HepG2 (cell line): ENCODE measurements at regions not wholly inside any gene's neighbourhood (a gene's known extent, or its start where the extent isn't known, plus 50 kb on each side); places are given as distances from the start of the nearest gene placed in this dataset.
"Not testable (repeated sequence)": the region's sequence is repeated elsewhere in the genome, so short reads cannot be mapped to it uniquely, and the experiment has no call there.

Source experiments
- ATAC-seq: fragments of 200-7000 bp; cut with Tn5 transposase; 3 replicates; pipeline ENCODE4 v1.9.1; 2020; ENCODE audit warnings: mild to moderate bottlenecking, moderate library complexity
- BruUV-seq: library from RNA; stranded (reverse); fragments of 400-500 nt; replicated peaks from 2 replicates; lab custom pipeline; 2021; lab: Mats Ljungman, UMichigan
- CTCF ChIA-PET: fragments of 300-600 bp; formaldehyde crosslinking; extraction: SDS; loops from one replicate; lab custom pipeline; 2021; ENCODE audit warnings: low total read pairs, inconsistent platforms, low intra/inter-chr PET ratio; lab: Yijun Ruan, JAX
- POLR2A ChIA-PET: fragments of 350-600 bp; sonication (Branson Sonifier 250); formaldehyde crosslinking; loops from one replicate; lab custom pipeline; 2020; ENCODE audit warnings: antibody characterized with exemption, inconsistent platforms; lab: Yijun Ruan, JAX
- DNase-seq: peaks from one replicate; pipeline ENCODE4 v3.0.0-alpha.2; 2015; ENCODE audit warnings: low spot score
- FAIRE-seq: peaks from 3 replicates; lab custom pipeline; 2011; peaks lifted over from hg19 to GRCh38; lab: Jason Lieb, UNC
- H2AFZ ChIP-seq: one replicate; pipeline ENCODE4 v1.6.1; 2011; ENCODE audit warnings: low read length, inconsistent platforms
- H3K27ac ChIP-seq: fragments of 300-600 bp; 3 replicates; pipeline ENCODE4 v1.8.0; 2011; ENCODE audit warnings: mixed run types, mild to moderate bottlenecking, mixed read lengths, low read length, inconsistent platforms; ENCODE audit not compliant: insufficient read depth; ENCODE audit errors: extremely low read length
- H3K27me3 ChIP-seq, 2 experiments: fragments of 200-600 bp in 1 of 2; 2 replicates in 1 of 2; 3 replicates in 1 of 2; pipeline versions ENCODE4 v1.6.0 to v1.8.0; 2011; ENCODE audit warnings: low read length in 2 of 2, mild to moderate bottlenecking in 2 of 2, moderate library complexity in 2 of 2, inconsistent platforms in 1 of 2; ENCODE audit not compliant: insufficient read depth in 2 of 2, control insufficient read depth in 1 of 2
- H3K36me3 ChIP-seq, 2 experiments: fragments of 200-600 bp in 1 of 2; replicated peaks in 1 of 2; 2 replicates in 1 of 2; 3 replicates in 1 of 2; pipeline versions ENCODE4 v1.5.1 to v1.8.0; 2011; ENCODE audit warnings: low read length in 2 of 2, inconsistent platforms in 1 of 2; ENCODE audit not compliant: insufficient read depth in 2 of 2, control insufficient read depth in 1 of 2
- H3K4me1 ChIP-seq: 2 replicates; pipeline ENCODE4 v1.5.1; 2012; ENCODE audit warnings: low read length, inconsistent platforms; ENCODE audit not compliant: insufficient read depth
- H3K4me2 ChIP-seq: 2 replicates; pipeline ENCODE4 v1.6.0; 2011; ENCODE audit warnings: low read depth, low read length, inconsistent platforms
- H3K4me3 ChIP-seq, 3 experiments: fragments of 200-600 bp in 1 of 3; sonication (generic), shearing (Covaris generic) in 1 of 3; replicated peaks in 1 of 3; 2 replicates each; pipeline ENCODE4 v1.5.1; 2011 to 2016; ENCODE audit warnings: low read length in 3 of 3, inconsistent platforms in 2 of 3, low read depth in 2 of 3, mild to moderate bottlenecking in 2 of 3, control low read depth in 1 of 3, mixed read lengths in 1 of 3; ENCODE audit not compliant: insufficient read depth in 1 of 3
- H3K79me2 ChIP-seq: one replicate; pipeline ENCODE4 v1.6.1; 2011; ENCODE audit warnings: low read length, inconsistent platforms; ENCODE audit not compliant: insufficient read depth
- H3K9ac ChIP-seq: 2 replicates; pipeline ENCODE4 v1.6.0; 2011; ENCODE audit warnings: mild to moderate bottlenecking, low read depth, low read length, inconsistent platforms; ENCODE audit not compliant: insufficient read depth
- H3K9me3 ChIP-seq: 2 replicates; pipeline ENCODE4 v1.5.1; 2012; ENCODE audit warnings: mild to moderate bottlenecking, low read length
- H4K20me1 ChIP-seq: 2 replicates; pipeline ENCODE4 v1.6.0; 2011; ENCODE audit warnings: inconsistent platforms, mild to moderate bottlenecking, low read length, moderate library complexity; ENCODE audit not compliant: insufficient read depth
- HOXA3 ChIP-seq: sonication (generic); formaldehyde crosslinking; IDR thresholded peaks from 2 replicates; pipeline ENCODE4 v1.5.0; 2020; ENCODE audit warnings: missing genetic modification reagents
- HOXA7 ChIP-seq: sonication (generic); formaldehyde crosslinking; IDR thresholded peaks from 2 replicates; pipeline ENCODE4 v1.8.1; 2022; ENCODE audit warnings: mild to moderate bottlenecking, missing genetic modification reagents, moderate library complexity
- ONECUT2 ChIP-seq: sonication (generic); formaldehyde crosslinking; IDR thresholded peaks from 2 replicates; pipeline ENCODE4 v1.4.0; 2020; ENCODE audit warnings: missing genetic modification reagents
- SIN3B ChIP-seq: fragments of 150-350 bp; IDR thresholded peaks from 2 replicates; pipeline ENCODE4 v1.6.1; 2014; ENCODE audit warnings: low read length
- THAP11 ChIP-seq: IDR thresholded peaks from 2 replicates; pipeline ENCODE4 v1.6.1; 2016; ENCODE audit warnings: missing biosample characterization, missing genetic modification reagents
- ZNF547 ChIP-seq: sonication (generic); formaldehyde crosslinking; IDR thresholded peaks from 2 replicates; pipeline ENCODE4 v1.5.1; 2020; ENCODE audit warnings: mild to moderate bottlenecking, missing genetic modification reagents
- WGBS: methylation state at CpG from one replicate; pipeline ENCODE4 v1.1.6; 2017; ENCODE audit warnings: low lambda C conversion rate; 5-methylcytosine and 5-hydroxymethylcytosine counted together
- in situ Hi-C: cut with HindIII; loops from 2 replicates; pipeline ENCODE4 v1.10.0; 2017; ENCODE audit warnings: low pct_unique_long_range_greater_than_20kb; ENCODE audit not compliant: extremely low pct_ligation_motif_present
- intact Hi-C: fragments of 100-400 bp; cut with micrococcal nuclease; formaldehyde crosslinking; loops from one replicate; pipeline ENCODE4 v1.10.0; 2022; ENCODE audit not compliant: unreplicated experiment

DNA sequence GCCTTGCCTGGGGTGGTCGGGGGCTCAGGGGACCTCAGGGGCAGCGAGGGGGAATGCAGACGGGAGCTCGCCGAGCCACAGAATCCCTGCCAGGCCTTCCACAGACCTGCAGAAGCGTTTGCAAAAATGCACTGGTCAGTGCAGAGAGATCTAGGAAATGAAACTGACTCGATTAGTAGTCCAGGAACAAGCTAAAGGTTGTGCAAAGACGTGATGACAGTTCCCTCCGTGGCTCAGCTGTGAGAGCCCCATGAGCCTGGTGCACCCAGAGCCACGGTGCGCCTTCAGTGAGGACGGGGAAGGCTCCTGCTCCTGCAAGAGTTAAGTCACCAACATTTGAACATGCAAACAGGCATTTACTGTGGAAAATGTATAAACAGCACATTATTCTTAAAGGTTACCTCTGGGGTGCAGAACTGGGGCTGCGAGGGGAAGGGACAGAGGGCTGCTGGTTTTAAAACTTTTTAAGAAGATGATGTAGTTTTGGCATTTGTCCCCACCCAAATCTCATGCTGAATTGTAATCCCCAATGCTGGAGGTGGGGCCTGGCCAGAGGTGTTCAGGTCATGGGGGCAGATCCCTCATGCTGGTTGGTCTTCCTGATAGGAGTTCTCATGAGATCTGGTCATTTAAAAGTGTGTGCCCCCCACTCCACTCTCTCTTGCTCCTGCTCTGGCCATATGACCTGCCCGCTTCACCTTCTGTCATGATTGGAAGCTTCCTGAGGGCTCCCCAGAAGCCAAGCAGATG, 147.3 kb downstream of the DLL1 start:
- peaks cover 11% of the 10 kb centered on the region for H3K4me1 ChIP-seq
- H4K20me1 ChIP-seq = no peaks in the 10 kb centered on the region
- ATAC-seq (no peak), FAIRE-seq (no peak), DNase-seq (no peak)
- BruUV-seq = no TSS peak
- no peak overlapping the region for H3K27ac ChIP-seq
- no peak overlapping the region for H3K4me2 ChIP-seq
- ChIA-PET CTCF (no interaction called here), POLR2A (no interaction called here)
- H3K4me3 ChIP-seq = no peak overlapping the region
- no peak overlapping the region for H2AFZ ChIP-seq
- H3K9me3 ChIP-seq = no peaks in the 10 kb centered on the region
- in situ Hi-C loops (no loop called here), intact Hi-C loops (no loop called here)
- peaks cover 12 to 39% of the 10 kb centered on the region in 2 experiments; a peak in 3 of 5 replicates for H3K27me3 ChIP-seq
- TF ChIP-seq THAP11 (CRISPR knock-in tag) = no peak
- no peak for TF ChIP-seq SIN3B
- no peak for TF ChIP-seq HOXA7
- H3K79me2 ChIP-seq = no peaks in the 10 kb centered on the region
- no peaks in the 10 kb centered on the region for H3K36me3 ChIP-seq
- 22% methylated on average over 14 of the region's 14 CpGs for WGBS
- no peak overlapping the region for H3K9ac ChIP-seq

DNA sequence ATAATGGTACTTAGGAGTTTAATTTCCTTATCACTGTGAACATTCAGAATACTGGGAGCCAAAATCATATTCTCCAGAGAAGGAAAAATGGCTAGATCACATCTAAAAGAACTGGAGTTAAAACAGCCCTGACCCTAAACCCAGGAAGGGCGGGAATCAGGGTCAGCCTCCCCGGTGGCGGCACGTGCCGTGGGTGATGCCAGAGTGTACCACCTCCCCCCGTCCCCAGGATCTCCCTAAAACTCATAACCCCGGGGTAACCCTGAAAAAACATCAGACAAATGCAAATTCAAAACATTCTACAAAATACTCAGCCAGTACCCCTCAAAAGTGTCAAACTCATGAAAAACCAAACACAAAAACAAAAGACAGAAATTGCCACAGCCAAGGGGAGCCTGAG, 148.3 kb downstream of the DLL1 start:
- Histone ChIP-seq H2AFZ (no peak overlapping the region), H3K9ac (no peak overlapping the region), H3K79me2 (no peaks in the 10 kb centered on the region), H3K9me3 (no peaks in the 10 kb centered on the region), H4K20me1 (no peaks in the 10 kb centered on the region), H3K27ac (no peak overlapping the region), H3K36me3 (no peaks in the 10 kb centered on the region), H3K4me1 (peaks cover 7% of the 10 kb centered on the region), H3K4me3 (no peak overlapping the region), H3K4me2 (no peak overlapping the region), H3K27me3 (peaks cover 7 to 28% of the 10 kb centered on the region in 2 experiments; a peak in 3 of 5 replicates)
- WGBS = 1% methylated on average over 7 of the region's 7 CpGs
- ATAC-seq = no peak
- ChIA-PET POLR2A (no interaction called here), CTCF (no interaction called here)
- no TSS peak for BruUV-seq
- in situ Hi-C loops (no loop called here), intact Hi-C loops (no loop called here)
- TF ChIP-seq ONECUT2 (CRISPR knock-in tag) (no peak), HOXA3 (CRISPR knock-in tag) (no peak), ZNF547 (CRISPR knock-in tag) (no peak)
- FAIRE-seq = no peak
- no peak for DNase-seq

DNA sequence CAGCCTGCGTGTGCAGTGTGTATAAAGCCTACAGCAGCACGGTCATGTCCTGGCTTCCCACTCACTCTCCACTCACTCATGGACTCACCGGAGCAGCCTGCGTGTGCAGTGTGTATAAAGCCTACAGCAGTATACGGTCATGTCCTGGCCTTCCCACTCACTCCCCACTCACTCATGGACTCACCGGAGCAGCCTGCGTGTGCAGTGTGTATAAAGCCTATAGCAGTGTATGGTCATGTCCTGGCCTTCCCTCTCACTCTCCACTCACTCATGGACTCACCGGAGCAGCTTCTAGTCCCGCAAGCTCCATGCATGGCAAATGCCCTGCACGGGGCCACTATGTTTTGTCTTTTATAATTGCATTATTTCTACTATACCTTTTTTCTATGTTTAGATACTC, 149.8 kb downstream of the DLL1 start:
- H3K27me3 ChIP-seq = peaks cover 0 to 22% of the 10 kb centered on the region in 2 experiments; a peak in 2 of 5 replicates
- CTCF ChIA-PET, H3K9me3 ChIP-seq, H4K20me1 ChIP-seq, ATAC-seq, in situ Hi-C loops, BruUV-seq, H3K27ac ChIP-seq, H3K4me2 ChIP-seq, H3K4me3 ChIP-seq, H3K79me2 ChIP-seq, H3K36me3 ChIP-seq, POLR2A ChIA-PET, H3K9ac ChIP-seq, intact Hi-C loops, FAIRE-seq, DNase-seq, H3K4me1 ChIP-seq, H2AFZ ChIP-seq: not testable (repeated sequence)
- WGBS = 70% methylated on average over 10 of the region's 10 CpGs
